ENCODE measurements at regions not wholly inside any gene's neighbourhood (a gene's known extent, or its start where the extent isn't known, plus 50 kb on each side); places are given as distances from the start of the nearest gene placed in this dataset.

DNA sequence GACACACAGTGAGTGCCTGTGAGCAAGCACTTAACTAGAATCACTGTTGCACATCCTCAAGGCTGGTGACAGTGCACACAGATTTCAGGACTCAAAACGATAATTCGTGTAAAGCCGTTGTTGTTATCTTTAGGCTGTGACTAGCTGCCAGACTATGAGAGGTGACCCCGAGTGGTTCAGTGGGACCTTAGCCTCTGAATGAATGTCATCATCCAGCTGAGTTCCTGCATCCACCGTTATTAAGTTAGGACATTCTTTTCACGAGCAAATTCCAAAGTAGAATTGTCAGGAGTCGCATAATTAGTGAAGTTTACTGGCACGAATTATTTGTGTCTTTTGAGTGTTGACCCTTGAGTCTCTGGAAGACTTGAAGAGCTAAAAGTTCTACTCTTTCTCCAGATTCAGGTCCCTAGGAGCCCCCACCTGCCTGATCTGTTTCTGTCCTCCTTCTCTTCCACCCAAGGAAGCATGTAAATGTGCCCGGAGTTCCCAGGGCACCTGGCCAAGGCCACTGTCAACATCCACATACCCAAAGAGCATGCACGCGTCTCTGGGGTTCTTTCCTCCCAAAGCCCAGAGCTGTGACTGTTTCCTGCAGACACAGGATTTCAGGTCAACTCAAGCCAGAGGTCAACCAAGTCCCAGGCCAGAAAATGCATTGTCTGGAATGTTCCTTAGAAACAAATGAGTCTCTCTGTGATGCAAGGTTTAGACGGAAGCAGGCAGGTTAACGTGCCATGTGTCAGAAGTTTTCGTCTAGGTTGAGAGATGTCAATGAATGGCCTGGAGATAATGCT lies 207.2 kb downstream of the TOMM20 start:
- TF ChIP-seq CTCF (IDR thresholded peaks at IDR 0.05; ENCODE audit: insufficient read depth, low read length), result no peak
- TF ChIP-seq POLR2AphosphoS5 (IDR thresholded peaks at IDR 0.05; ENCODE audit: low read depth), result no peak
- no peak for TF ChIP-seq REST (IDR thresholded peaks at IDR 0.05; ENCODE audit: insufficient replicate concordance, low read depth)
- TF ChIP-seq GABPA (IDR thresholded peaks at IDR 0.05; ENCODE audit: low read depth), result no peak
- no peak for TF ChIP-seq SPI1 (IDR thresholded peaks at IDR 0.05; ENCODE audit: borderline replicate concordance, low read depth)

Data from HL-60 (cell line).